GM12878 (cell line): ENCODE measurements at regions not wholly inside any gene's neighbourhood (a gene's known extent, or its start where the extent isn't known, plus 50 kb on each side); places are given as distances from the start of the nearest gene placed in this dataset.

Experiments used
- ATAC-seq: fragments of 200-7000 bp; cut with Tn5 transposase; 3 replicates; pipeline ENCODE4 v1.9.1; 2020; ENCODE audit warnings: mild to moderate bottlenecking, moderate library complexity
- BruUV-seq: library from RNA; stranded (reverse); fragments of 400-500 nt; replicated peaks from 2 replicates; lab custom pipeline; 2021; lab: Mats Ljungman, UMichigan
- CTCF ChIA-PET: fragments of 300-600 bp; sonication (Branson Sonifier 250); formaldehyde crosslinking; extraction: SDS; loops from one replicate; lab custom pipeline; 2021; ENCODE audit warnings: inconsistent platforms; lab: Yijun Ruan, JAX
- POLR2A ChIA-PET: fragments of 350-600 bp; formaldehyde crosslinking; extraction: SDS; loops from one replicate; lab custom pipeline; 2021; ENCODE audit warnings: inconsistent platforms; lab: Charles Lee
- RAD21 ChIA-PET: fragments of 300-600 bp; sonication (Branson Sonifier 250); formaldehyde crosslinking; loops from one replicate; lab custom pipeline; 2023; ENCODE audit warnings: antibody characterized with exemption; ENCODE audit not compliant: unreplicated experiment; lab: Charles Lee
- SMC1A ChIA-PET: fragments of 300-600 bp; sonication (Branson Sonifier 250); formaldehyde crosslinking; loops from one replicate; lab custom pipeline; 2023; ENCODE audit not compliant: unreplicated experiment, uncharacterized antibody; lab: Charles Lee
- DNase-seq: peaks from one replicate; pipeline ENCODE4 v3.0.0-alpha.2; 2011; ENCODE audit warnings: low read depth, low spot score
- FAIRE-seq: peaks from 3 replicates; lab custom pipeline; 2011; peaks lifted over from hg19 to GRCh38; lab: Jason Lieb, UNC
- H2AFZ ChIP-seq: 2 replicates; pipeline ENCODE4 v1.6.0; 2011; ENCODE audit warnings: low read depth, low read length, control low read depth; ENCODE audit not compliant: control insufficient read depth
- H3K27ac ChIP-seq: 2 replicates; pipeline ENCODE4 v1.5.1; 2011; ENCODE audit warnings: control low read depth; ENCODE audit not compliant: control insufficient read depth, insufficient read depth
- H3K27me3 ChIP-seq, 2 experiments: replicated peaks in 1 of 2; 2 replicates each; pipeline versions ENCODE4 v1.6.0 to v1.6.1; 2011; ENCODE audit warnings: low read length in 1 of 2; ENCODE audit not compliant: control insufficient read depth in 2 of 2, insufficient read depth in 2 of 2
- H3K36me3 ChIP-seq, 2 experiments: 2 replicates each; pipeline ENCODE4 v1.5.1; 2011; ENCODE audit warnings: low read length in 1 of 2; ENCODE audit not compliant: control insufficient read depth in 2 of 2, insufficient read depth in 2 of 2
- H3K4me1 ChIP-seq: 2 replicates; pipeline ENCODE4 v1.6.1; 2011; ENCODE audit warnings: mild to moderate bottlenecking, low read length, moderate library complexity, mixed read lengths; ENCODE audit not compliant: control insufficient read depth, insufficient read depth
- H3K4me2 ChIP-seq: 2 replicates; pipeline ENCODE4 v1.6.0; 2011; ENCODE audit warnings: control low read depth; ENCODE audit not compliant: control insufficient read depth, insufficient read depth
- H3K4me3 ChIP-seq: fragments of 200-600 bp; sonication (generic); 2 replicates; pipeline ENCODE4 v1.5.1; 2016
- H3K79me2 ChIP-seq: 2 replicates; pipeline ENCODE4 v1.6.0; 2011; ENCODE audit warnings: low read length; ENCODE audit not compliant: control insufficient read depth, insufficient read depth
- H3K9ac ChIP-seq: 2 replicates; pipeline ENCODE4 v1.8.0; 2011; ENCODE audit warnings: low read length, control low read depth, mixed read lengths; ENCODE audit not compliant: control insufficient read depth, insufficient read depth
- H3K9me3 ChIP-seq: replicated peaks from 3 replicates; pipeline ENCODE4 v1.5.1; 2011; ENCODE audit warnings: mild to moderate bottlenecking, low read length; ENCODE audit not compliant: control insufficient read depth, insufficient read depth
- H4K20me1 ChIP-seq: 2 replicates; pipeline ENCODE4 v1.6.0; 2011; ENCODE audit not compliant: control insufficient read depth, insufficient read depth
- BRCA1 ChIP-seq: IDR thresholded peaks from 2 replicates; pipeline ENCODE4 v1.6.1; 2011; ENCODE audit warnings: low read depth, low read length, improper control_type of control experiment
- CREB1 ChIP-seq: IDR thresholded peaks from 2 replicates; pipeline ENCODE4 v1.6.1; 2012; ENCODE audit warnings: low read depth, mild to moderate bottlenecking, inconsistent platforms
- CREM ChIP-seq: IDR thresholded peaks from 2 replicates; pipeline ENCODE4 v1.6.1; 2014; ENCODE audit warnings: antibody characterized with exemption, low read depth
- NBN ChIP-seq: fragments of 450-650 bp; IDR thresholded peaks from 2 replicates; pipeline ENCODE4 v1.6.1; 2016
- POLR2A ChIP-seq: IDR thresholded peaks from 2 replicates; pipeline ENCODE4 v1.6.1; 2011; ENCODE audit warnings: low read depth, mild to moderate bottlenecking, low read length
- RAD51 ChIP-seq: fragments of 450-650 bp; IDR thresholded peaks from 2 replicates; pipeline ENCODE4 v1.6.1; 2016; ENCODE audit warnings: moderate library complexity, mild to moderate bottlenecking, inconsistent platforms
- RBBP5 ChIP-seq: fragments of 200-600 bp; sonication (generic); conservative IDR thresholded peaks from 2 replicates; pipeline ENCODE4 v1.6.1; 2016
- WGBS: methylation state at CpG from one replicate; pipeline ENCODE4 v1.1.6; 2016; ENCODE audit warnings: low lambda C conversion rate; ENCODE audit not compliant: insufficient replicate concordance, insufficient coverage; ENCODE audit errors: missing lambda C conversion rate; 5-methylcytosine and 5-hydroxymethylcytosine counted together
- in situ Hi-C: fragments of 300-500 bp; cut with MboI; formaldehyde crosslinking; loops from 9 replicates; pipeline ENCODE4 v1.14.3; 2018; ENCODE audit warnings: mixed read lengths
- intact Hi-C: fragments of 100-400 bp; cut with micrococcal nuclease; formaldehyde crosslinking; loops from one replicate; pipeline ENCODE4 v1.14.2; 2022; ENCODE audit not compliant: unreplicated experiment
- TF ChIP-seq, protein P1 (sequence below): fragments of 450-650 bp; IDR thresholded peaks from 2 replicates; pipeline ENCODE4 v1.6.1; 2018; ENCODE audit warnings: mild to moderate bottlenecking, low read depth, moderate library complexity; ENCODE audit not compliant: partially characterized antibody
- TF ChIP-seq, protein P2 (sequence below): IDR thresholded peaks from 2 replicates; pipeline ENCODE4 v1.6.1; 2011; ENCODE audit warnings: low read depth, mild to moderate bottlenecking, low read length, moderate library complexity, borderline replicate concordance; ENCODE audit errors: extremely low read depth
- TF ChIP-seq, protein P3 (sequence below): fragments of 450-650 bp; IDR thresholded peaks from 2 replicates; pipeline ENCODE4 v1.6.1; 2017; ENCODE audit warnings: mild to moderate bottlenecking, low read depth, inconsistent platforms; ENCODE audit not compliant: poor library complexity, severe bottlenecking

DNA sequence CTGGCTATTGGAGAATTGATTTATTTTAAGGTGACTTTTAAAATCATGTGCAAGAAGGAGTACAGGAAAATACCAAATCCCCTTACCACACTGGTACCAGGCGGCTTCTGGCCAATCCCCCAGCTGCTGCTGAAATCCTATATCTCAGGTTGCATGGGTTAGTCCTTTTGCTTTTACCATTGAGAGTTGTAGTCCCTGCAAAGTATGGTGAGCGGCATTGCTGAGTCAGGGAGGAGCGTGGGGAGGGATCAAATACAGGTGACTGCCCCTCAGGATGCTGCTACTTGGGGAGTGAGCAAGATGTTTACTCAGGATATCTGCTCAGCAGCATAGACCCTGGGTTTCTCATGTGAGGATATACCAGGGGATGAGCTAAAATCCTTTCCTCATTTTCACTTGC lies 131.9 kb upstream of the STAC start (continued):
- TF ChIP-seq, protein P1, sequence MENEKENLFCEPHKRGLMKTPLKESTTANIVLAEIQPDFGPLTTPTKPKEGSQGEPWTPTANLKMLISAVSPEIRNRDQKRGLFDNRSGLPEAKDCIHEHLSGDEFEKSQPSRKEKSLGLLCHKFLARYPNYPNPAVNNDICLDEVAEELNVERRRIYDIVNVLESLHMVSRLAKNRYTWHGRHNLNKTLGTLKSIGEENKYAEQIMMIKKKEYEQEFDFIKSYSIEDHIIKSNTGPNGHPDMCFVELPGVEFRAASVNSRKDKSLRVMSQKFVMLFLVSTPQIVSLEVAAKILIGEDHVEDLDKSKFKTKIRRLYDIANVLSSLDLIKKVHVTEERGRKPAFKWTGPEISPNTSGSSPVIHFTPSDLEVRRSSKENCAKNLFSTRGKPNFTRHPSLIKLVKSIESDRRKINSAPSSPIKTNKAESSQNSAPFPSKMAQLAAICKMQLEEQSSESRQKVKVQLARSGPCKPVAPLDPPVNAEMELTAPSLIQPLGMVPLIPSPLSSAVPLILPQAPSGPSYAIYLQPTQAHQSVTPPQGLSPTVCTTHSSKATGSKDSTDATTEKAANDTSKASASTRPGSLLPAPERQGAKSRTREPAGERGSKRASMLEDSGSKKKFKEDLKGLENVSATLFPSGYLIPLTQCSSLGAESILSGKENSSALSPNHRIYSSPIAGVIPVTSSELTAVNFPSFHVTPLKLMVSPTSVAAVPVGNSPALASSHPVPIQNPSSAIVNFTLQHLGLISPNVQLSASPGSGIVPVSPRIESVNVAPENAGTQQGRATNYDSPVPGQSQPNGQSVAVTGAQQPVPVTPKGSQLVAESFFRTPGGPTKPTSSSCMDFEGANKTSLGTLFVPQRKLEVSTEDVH: no peak
- TF ChIP-seq, protein P2, sequence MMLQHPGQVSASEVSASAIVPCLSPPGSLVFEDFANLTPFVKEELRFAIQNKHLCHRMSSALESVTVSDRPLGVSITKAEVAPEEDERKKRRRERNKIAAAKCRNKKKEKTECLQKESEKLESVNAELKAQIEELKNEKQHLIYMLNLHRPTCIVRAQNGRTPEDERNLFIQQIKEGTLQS: no peak
- no peak for TF ChIP-seq CREM
- TF ChIP-seq, protein P3, sequence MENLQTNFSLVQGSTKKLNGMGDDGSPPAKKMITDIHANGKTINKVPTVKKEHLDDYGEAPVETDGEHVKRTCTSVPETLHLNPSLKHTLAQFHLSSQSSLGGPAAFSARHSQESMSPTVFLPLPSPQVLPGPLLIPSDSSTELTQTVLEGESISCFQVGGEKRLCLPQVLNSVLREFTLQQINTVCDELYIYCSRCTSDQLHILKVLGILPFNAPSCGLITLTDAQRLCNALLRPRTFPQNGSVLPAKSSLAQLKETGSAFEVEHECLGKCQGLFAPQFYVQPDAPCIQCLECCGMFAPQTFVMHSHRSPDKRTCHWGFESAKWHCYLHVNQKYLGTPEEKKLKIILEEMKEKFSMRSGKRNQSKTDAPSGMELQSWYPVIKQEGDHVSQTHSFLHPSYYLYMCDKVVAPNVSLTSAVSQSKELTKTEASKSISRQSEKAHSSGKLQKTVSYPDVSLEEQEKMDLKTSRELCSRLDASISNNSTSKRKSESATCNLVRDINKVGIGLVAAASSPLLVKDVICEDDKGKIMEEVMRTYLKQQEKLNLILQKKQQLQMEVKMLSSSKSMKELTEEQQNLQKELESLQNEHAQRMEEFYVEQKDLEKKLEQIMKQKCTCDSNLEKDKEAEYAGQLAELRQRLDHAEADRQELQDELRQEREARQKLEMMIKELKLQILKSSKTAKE: no peak
- no peak for TF ChIP-seq BRCA1
- no peak for TF ChIP-seq RAD51
- TF ChIP-seq NBN: no peak

DNA sequence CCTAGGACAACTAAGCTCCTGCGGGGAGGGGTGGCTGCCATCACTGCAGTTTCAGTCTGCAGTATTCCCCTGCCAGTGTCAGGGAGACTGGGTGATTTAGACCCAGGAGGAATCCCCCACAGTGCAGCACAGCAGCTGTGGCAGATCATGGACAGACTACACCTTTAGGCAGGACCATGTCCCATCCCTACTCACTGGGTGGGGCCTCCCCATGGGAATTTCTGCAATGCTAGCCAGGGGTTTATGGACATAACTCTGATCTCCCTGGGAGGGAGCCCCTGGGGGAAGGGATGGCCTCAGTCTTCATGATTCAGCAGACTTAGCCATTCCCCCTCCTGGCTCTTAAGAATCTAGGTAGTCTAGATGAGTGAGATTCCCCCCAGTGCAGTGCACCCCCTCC lies 130.1 kb upstream of the STAC start:
- no peaks in the 10 kb centered on the region for H3K79me2 ChIP-seq
- H3K9ac ChIP-seq: no peak overlapping the region
- in situ Hi-C loops (no loop called here), intact Hi-C loops (no loop called here)
- RAD21 ChIA-PET: no interaction called here
- no peak; the same call in 2 of the 3 replicates for ATAC-seq
- DNase-seq: no peak
- no peaks in the 10 kb centered on the region for H3K4me1 ChIP-seq
- H2AFZ ChIP-seq: no peak overlapping the region
- TF ChIP-seq RBBP5 (no peak), POLR2A (no peak), CREB1 (no peak)
- H3K4me2 ChIP-seq: no peak overlapping the region
- H3K9me3 ChIP-seq: no peaks in the 10 kb centered on the region
- POLR2A ChIA-PET: no interaction called here
- no peak overlapping the region for H3K4me3 ChIP-seq
- no TSS peak for BruUV-seq
- no peaks in the 10 kb centered on the region for H4K20me1 ChIP-seq
- no peaks in the 10 kb centered on the region for H3K36me3 ChIP-seq
- FAIRE-seq: no peak
- 0% methylated on average over 1 of the region's 1 CpG for WGBS
- SMC1A ChIA-PET: no interaction called here
- CTCF ChIA-PET: no interaction called here
- H3K27ac ChIP-seq: no peak overlapping the region
- no peaks in the 10 kb centered on the region for H3K27me3 ChIP-seq
